Muscle of leg (tissue), 3 donors: ENCODE measurements at regions not wholly inside any gene's neighbourhood (a gene's known extent, or its start where the extent isn't known, plus 50 kb on each side); places are given as distances from the start of the nearest gene placed in this dataset.

Experiments
- DNase-seq: peaks from one replicate; pipeline ENCODE4 v3.0.0; 2013
- H3K27ac ChIP-seq: one replicate; pipeline ENCODE4 v1.5.1; 2013; ENCODE audit warnings: mild to moderate bottlenecking, low read length, control low read depth
- H3K27me3 ChIP-seq: one replicate; pipeline ENCODE4 v1.6.1; 2013; ENCODE audit warnings: low read length; ENCODE audit not compliant: control insufficient read depth, insufficient read depth
- H3K36me3 ChIP-seq: one replicate; pipeline ENCODE4 v1.6.1; 2013; ENCODE audit warnings: low read length; ENCODE audit not compliant: control insufficient read depth, insufficient read depth
- H3K4me1 ChIP-seq: one replicate; pipeline ENCODE4 v1.6.1; 2013; ENCODE audit warnings: low read length; ENCODE audit not compliant: control insufficient read depth, insufficient read depth
- H3K4me3 ChIP-seq: one replicate; pipeline ENCODE4 v1.5.1; 2013; ENCODE audit warnings: low read length, control low read depth
- H3K9me3 ChIP-seq: replicated peaks from 2 replicates; pipeline ENCODE4 v1.6.1; 2013; ENCODE audit warnings: low read depth, low read length; ENCODE audit not compliant: control insufficient read depth
- WGBS: methylation state at CpG from one replicate; pipeline ENCODE4 v1.1.5; 2013; ENCODE audit warnings: missing lambda C conversion rate; ENCODE audit not compliant: insufficient coverage; 5-methylcytosine and 5-hydroxymethylcytosine counted together

DNA sequence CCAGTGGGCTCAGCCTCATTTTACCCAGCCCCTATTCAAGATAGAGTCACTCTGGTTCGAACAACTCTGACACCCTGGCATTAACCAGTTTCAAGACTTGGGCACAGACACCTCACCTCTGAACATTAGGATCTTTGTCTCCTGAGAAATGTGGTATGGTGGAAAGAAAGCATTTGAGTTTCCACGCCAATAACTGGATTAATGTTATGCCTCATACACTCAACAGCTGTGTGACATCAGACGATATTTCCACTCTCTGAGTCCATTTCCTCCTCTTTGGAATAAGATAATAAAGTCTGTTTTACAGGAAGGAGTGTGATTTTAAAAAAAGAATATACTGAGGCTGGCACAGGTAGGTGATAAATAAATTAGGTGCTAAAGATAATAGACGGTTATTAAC, 121.3 kb upstream of the CHL1 start:
- WGBS: no CpG with 5 or more reads among the region's 4 CpGs
- Histone ChIP-seq H3K4me1 (no peaks in the 10 kb centered on the region), H3K4me3 (no peak overlapping the region), H3K27ac (peak overlapping the region; percentile 26), H3K27me3 (no peaks in the 10 kb centered on the region), H3K9me3 (no peaks in the 10 kb centered on the region), H3K36me3 (no peaks in the 10 kb centered on the region)
- peak; percentile 53 for DNase-seq

DNA sequence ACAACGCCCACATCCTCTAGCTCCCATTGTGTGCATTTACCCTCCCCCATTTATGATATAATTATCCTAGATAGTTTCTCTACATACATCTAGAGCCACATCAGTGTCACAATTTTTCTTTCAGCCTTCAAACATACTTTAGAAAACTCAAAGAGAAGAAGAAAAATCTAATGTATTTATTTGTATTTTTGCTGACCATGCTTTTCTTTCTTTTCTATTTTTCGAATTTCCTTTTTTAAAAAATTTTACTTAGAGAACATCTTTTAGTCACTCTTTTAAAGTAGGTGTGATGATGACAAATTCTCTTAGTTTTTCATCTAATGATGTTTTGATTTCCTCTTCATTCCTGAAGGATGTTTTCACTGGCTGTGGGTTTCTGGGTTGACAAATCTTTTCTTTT, 117.0 kb upstream of the CHL1 start:
- WGBS: no CpG with 5 or more reads among the region's 2 CpGs
- Histone ChIP-seq H3K4me3 (no peak overlapping the region), H3K9me3 (no peaks in the 10 kb centered on the region)

DNA sequence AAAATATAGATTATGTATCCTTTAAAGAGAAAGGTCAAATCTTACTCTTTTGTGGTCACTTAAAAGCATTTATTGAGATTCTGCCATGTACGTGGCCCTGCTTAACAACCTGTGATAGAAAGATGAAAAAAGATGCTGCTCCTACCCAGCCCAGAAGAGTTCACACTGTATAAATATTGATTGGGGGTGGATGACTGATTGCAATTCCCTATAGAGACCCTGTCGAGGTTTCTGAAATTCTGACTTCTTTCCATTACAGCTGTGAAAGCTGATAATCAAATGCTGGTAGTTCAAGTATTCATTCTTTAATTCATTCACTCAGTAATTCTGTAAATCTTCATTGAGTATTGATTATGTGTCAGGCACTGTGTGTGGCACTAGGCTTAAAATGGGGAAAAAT, 114.1 kb upstream of the CHL1 start:
- no peaks in the 10 kb centered on the region for H3K4me1 ChIP-seq
- no peak for DNase-seq
- no CpG with 5 or more reads among the region's 2 CpGs for WGBS
- H3K27me3 ChIP-seq: no peaks in the 10 kb centered on the region
- H3K4me3 ChIP-seq: no peak overlapping the region
- H3K36me3 ChIP-seq: no peaks in the 10 kb centered on the region
- H3K27ac ChIP-seq: no peak overlapping the region
- no peaks in the 10 kb centered on the region for H3K9me3 ChIP-seq

More for the DNA sequence above, 117.0 kb upstream of the CHL1 start:
- H3K36me3 ChIP-seq: no peaks in the 10 kb centered on the region
- DNase-seq: no peak
- H3K4me1 ChIP-seq: no peaks in the 10 kb centered on the region
- no peak overlapping the region for H3K27ac ChIP-seq
- H3K27me3 ChIP-seq: no peaks in the 10 kb centered on the region

DNA sequence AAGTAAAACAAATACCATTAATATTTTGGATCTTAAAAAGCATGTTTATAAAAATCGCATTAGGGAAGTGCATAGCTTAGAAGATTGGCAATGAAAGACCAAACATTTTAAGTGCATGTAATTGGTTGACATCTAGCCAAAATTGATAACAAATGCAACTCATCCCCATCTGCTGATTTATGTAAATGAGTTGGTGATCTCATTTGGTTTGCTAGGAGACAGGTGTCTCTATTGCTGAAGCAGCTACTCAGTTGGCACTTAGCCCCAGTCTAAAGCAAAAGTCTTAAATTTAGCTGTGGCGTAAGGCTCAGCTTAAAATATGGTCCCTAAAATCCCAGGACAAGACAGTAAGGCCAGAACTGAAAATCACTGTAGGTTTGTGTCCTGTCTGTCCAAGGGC, 113.5 kb upstream of the CHL1 start:
- H3K4me1 ChIP-seq: no peaks in the 10 kb centered on the region
- no peaks in the 10 kb centered on the region for H3K9me3 ChIP-seq
- 57% methylated on average over 1 of the region's 2 CpGs for WGBS
- no peak overlapping the region for H3K4me3 ChIP-seq
- H3K27ac ChIP-seq: no peak overlapping the region
- H3K27me3 ChIP-seq: no peaks in the 10 kb centered on the region
- no peak for DNase-seq
- no peaks in the 10 kb centered on the region for H3K36me3 ChIP-seq

DNA sequence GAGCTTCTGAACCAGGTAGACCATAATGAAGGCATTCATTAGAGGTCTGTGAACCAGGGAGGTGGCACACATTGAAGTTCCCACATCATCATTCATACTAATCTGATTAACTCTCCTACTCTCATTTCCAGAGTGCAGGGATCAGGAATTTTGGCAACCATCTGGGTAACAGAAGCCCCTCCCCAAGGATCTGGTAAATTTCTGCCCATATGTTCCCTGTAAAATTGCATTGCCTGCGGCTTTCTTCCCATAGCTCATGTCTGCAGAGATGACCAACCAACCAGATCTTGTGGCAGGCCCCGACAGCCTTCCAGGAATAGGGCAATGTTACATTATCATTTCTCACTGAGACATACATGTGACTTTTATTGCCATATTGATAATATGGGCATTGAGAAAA, 111.4 kb upstream of the CHL1 start:
- Histone ChIP-seq H3K4me3 (no peak overlapping the region), H3K9me3 (no peaks in the 10 kb centered on the region), H3K27ac (no peak overlapping the region), H3K4me1 (no peaks in the 10 kb centered on the region), H3K36me3 (no peaks in the 10 kb centered on the region), H3K27me3 (no peaks in the 10 kb centered on the region)
- no peak for DNase-seq
- WGBS: no CpG with 5 or more reads among the region's 2 CpGs

DNA sequence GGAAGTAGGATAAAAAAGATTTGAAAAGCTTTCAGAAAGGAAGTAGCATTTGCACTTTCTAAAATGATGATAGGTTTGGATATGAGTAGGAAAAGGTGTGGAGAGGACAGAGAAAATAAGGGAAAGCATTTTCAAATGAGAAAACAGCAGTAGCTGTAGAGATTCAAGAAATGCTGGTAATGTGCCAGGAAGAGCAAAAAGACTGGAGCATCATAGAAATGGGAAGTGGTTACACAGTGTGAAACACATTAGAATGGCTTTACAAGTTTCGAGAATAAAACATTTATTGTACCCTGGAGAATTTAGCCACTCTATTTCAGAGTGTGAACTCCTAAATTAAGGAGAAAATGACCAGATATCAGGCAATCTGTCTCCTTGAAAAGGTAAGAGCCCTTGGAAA, 108.3 kb upstream of the CHL1 start:
- Histone ChIP-seq H3K4me3 (no peak overlapping the region), H3K4me1 (no peaks in the 10 kb centered on the region), H3K27ac (no peak overlapping the region), H3K36me3 (no peaks in the 10 kb centered on the region), H3K27me3 (no peaks in the 10 kb centered on the region), H3K9me3 (no peaks in the 10 kb centered on the region)
- no CpG with 5 or more reads among the region's 1 CpG for WGBS
- DNase-seq: no peak

DNA sequence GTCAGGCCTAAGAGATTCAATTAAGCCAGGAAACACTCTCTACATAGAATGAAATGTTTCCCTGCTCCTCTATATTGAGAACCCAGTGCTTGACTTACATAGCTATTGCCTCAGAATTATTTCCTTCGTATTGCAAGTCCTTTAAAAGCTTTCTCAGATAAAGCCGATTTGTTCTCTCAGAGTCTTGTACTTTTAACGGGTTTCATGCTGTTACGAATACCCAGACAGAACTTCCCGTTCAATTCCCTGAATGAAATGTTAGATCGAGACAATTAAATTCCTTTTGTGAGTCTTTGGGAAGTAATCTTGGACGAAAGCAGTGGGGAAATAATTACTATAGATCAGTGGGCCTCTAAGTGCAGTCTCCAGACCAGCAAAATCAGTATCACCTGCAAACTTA, 102.8 kb upstream of the CHL1 start:
- Histone ChIP-seq H3K27me3 (no peaks in the 10 kb centered on the region), H3K4me3 (no peak overlapping the region), H3K9me3 (no peaks in the 10 kb centered on the region), H3K36me3 (no peaks in the 10 kb centered on the region), H3K27ac (no peak overlapping the region), H3K4me1 (no peaks in the 10 kb centered on the region)
- WGBS: 50% methylated on average over 1 of the region's 7 CpGs
- DNase-seq: no peak

DNA sequence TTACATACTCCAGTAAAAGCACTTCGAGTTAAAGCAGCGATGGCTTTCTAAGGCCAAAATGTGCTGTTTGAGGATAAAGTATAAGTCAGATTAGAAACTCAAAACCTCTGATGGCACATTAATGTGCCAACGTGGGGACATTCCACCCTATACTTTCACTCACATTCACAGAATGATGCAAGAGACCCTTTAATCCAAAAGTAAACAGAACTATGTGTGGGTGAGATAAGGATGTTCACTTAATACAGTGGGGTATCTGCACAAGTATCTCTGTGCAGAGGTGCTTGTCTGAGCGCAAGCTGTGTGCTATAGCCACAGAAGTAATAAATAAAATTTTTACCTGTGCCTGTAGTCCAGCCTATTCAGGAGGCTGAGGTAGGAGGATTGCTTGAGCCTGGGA, 100.3 kb upstream of the CHL1 start:
- whole genome bisulfite sequencing: 100% methylated on average over 1 of the region's 4 CpGs
- no peak overlapping the region for H3K27ac ChIP-seq
- DNase-seq: no peak
- H3K27me3 ChIP-seq: no peaks in the 10 kb centered on the region
- H3K36me3 ChIP-seq: no peaks in the 10 kb centered on the region
- H3K9me3 ChIP-seq: no peaks in the 10 kb centered on the region
- no peak overlapping the region for H3K4me3 ChIP-seq
- no peaks in the 10 kb centered on the region for H3K4me1 ChIP-seq

DNA sequence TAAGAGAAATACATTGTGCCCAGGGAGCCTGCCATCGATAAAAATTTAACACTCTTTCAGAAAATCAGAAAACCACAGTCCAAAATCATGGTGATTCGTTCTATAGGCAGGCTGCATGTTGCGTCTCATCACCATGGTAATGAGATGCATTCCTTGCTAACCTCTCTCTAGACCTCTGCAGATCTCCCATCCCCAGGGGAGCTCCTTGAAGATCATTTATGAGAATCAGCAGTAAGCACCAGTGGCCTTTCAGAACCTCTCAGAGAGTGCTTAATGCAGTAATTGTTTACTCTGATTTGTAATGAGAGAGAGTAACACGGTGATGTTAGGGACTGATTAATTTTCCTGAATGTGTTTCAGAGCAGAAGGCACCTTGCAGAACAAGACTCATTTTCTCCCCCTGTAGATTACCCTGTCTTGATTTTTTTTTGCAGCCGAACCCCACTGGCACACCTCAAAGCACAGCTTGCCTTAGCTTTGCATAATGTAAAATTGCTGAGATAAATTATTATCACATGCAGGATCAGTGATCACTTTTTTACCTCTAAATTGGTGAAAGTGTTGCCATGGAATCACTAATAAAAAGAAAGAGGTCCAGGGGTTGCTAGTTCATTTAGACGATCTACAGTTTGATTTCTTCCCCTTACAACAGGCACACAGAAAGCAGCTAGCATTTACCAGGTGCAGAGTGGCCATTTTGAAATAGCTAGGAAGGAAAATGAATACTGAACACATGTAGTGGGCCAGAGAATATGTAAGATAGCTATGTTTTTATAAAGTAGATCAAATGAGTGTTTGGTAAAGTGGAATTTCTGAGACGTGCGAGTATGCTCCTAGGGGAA, 98.9 kb upstream of the CHL1 start:
- H3K27me3 ChIP-seq: no peaks in the 10 kb centered on the region
- no peaks in the 10 kb centered on the region for H3K9me3 ChIP-seq
- 80% methylated on average over 2 of the region's 8 CpGs for WGBS
- no peak overlapping the region for H3K4me3 ChIP-seq
- H3K36me3 ChIP-seq: no peaks in the 10 kb centered on the region
- H3K4me1 ChIP-seq: no peaks in the 10 kb centered on the region
- DNase-seq: no peak
- H3K27ac ChIP-seq: no peak overlapping the region

DNA sequence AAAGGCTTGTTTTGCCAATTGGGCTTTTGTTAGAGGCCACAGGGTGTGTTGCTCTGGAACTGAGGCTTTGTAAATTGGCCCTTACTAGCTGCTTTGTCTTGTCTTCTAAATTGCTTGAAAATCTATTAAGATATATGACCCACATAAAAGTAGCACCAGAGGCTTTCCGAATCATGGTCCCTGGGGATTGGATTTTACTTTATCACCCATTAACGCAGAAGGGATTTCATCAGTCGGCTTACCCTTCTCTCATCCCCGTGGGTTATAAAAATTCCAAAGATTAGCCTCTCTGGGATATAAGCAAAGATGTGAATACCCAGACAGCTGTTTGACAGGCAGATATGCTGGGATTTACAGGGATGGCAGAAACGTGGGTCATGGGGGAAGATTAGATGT, 98.3 kb upstream of the CHL1 start:
- Histone ChIP-seq H3K27me3 (no peaks in the 10 kb centered on the region), H3K4me1 (no peaks in the 10 kb centered on the region), H3K4me3 (no peak overlapping the region), H3K27ac (no peak overlapping the region), H3K36me3 (no peaks in the 10 kb centered on the region), H3K9me3 (no peaks in the 10 kb centered on the region)
- peak; percentile 1 for DNase-seq
- 0% methylated on average over 1 of the region's 5 CpGs for WGBS

DNA sequence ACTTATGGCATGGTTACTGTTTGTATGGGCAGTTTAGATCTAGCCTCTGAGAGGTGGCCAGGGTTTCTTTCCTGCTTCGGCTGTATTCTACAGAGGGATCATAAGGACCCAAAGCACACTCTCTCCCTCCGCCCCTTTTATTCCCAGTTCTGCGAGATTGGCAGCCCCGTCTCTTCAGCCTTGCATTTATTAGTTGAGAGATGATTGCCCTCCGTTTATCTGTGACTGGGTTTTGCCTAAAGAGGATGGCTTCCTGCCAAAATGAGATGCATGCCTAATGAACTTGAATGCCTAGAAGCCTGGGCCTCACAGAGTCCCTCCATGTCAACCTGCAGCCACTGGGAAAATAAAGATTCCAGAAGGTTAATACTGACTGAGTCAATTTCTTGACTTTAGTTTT, 97.1 kb upstream of the CHL1 start:
- Histone ChIP-seq H3K27me3 (no peaks in the 10 kb centered on the region), H3K4me1 (no peaks in the 10 kb centered on the region), H3K36me3 (no peaks in the 10 kb centered on the region), H3K27ac (no peak overlapping the region), H3K4me3 (no peak overlapping the region), H3K9me3 (no peaks in the 10 kb centered on the region)
- WGBS: 0% methylated on average over 1 of the region's 5 CpGs
- DNase-seq: peak; percentile 12
